Endometrium (tissue), 2 donors: ENCODE measurements at regions not wholly inside any gene's neighbourhood (a gene's known extent, or its start where the extent isn't known, plus 50 kb on each side); places are given as distances from the start of the nearest gene placed in this dataset.

ENCODE experiments used
- FAIRE-seq: peaks from 2 replicates; lab custom pipeline; 2012; peaks lifted over from hg19 to GRCh38; lab: Jason Lieb, UNC
- donor health status: control.
- donor health status: control.

DNA sequence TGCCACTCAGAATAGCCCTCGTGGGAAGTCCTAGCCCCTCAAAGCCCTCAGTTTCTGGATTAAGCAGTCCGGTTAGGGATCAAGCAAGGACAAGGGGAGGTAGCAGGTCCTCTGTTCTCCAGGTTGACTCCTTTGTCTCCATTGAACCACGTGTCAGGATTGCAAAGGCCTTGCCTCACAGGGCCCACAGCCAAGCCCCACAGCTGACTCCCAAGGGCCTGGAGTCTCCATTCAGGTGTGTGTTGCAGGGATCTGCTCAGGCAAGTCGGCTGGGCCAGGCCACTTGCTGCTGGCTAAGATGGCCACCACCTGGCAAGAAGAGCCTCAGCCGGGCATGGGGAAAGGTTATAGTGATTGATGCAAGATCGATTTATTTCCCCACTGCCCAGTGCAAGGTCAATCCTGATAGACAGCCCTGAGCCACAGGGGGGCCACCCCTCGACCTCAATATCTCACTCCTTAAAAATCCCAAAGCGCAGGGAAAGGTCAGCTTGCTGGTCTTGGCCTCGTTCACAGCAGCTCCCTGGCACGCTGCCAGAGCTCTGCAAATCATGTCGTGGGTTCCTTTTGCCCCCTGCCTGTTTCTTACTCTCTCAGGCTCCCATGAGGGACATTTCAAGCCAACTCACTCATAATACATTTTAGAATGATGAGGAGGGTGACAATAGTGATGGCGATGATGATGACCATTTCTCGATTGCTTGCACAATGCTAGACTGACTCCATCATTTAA lies 75.9 kb downstream of the EDN3 start:
- no peak for FAIRE-seq

DNA sequence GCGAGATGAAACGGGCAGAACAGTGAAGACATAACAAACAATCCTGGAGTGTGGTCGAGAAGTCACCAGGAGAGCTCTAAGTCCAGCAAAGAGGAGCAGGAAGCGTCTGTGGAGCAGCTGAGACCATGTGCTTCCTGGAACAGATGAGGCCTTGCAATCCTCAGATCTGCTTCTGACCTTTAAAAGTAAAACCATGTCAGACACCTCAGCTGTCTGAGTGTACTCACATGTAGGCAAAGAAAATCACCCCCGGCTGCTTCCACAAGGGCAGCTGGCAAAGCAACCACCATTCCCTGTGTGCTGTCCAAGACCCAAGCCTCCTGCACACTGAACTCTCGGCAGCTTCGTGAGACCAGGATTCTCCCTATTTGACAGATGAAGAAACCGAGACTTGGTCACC lies 76.6 kb downstream of the EDN3 start:
- no peak for FAIRE-seq

DNA sequence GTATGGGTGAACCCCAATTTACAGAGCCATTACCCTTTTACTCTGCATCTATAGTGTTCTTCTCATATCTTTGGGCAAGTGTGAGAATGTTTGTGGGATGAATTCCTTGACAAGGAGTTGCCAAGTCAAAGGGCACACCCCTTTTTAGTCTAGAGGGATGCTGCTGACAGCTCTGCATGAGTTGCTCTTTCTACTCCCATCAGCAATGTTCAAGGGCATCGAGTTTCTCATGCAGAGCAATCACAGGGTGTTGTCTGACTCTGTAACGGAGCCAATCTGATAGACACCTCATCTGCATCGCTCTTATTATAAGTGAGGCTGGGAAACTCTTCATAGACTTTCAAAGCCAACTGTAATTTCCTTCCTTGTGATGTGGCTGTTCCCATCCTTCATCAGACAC lies 77.4 kb downstream of the EDN3 start:
- no peak for FAIRE-seq

GRCh38 chr20:59378396-59378795 lies 78.0 kb downstream of the EDN3 start:
- no peak for FAIRE-seq

DNA sequence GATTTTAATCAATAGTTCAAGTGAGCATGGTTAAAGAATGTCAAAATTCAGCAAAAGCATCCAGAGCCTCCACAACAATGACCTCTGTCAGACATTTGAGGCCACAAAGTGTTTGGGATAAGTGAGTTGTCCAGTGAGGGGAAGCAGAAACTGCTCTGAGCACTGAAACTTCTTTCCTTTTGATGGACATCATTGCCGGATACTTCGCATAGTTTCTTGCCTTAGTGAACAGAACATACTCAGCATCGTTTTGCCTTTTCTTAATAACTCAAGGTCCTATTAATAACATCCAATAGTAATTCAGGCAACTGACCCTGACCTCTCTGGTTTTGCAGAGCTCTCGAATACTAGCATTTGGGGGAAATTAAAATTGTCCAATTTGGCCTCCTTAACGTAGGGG lies 78.6 kb downstream of the EDN3 start:
- FAIRE-seq: no peak

GRCh38 chr20:59381689-59382088 lies 81.3 kb downstream of the EDN3 start:
- FAIRE-seq: no peak

- FAIRE-seq: no peak
Observed at GRCh38 chr20:59382157-59382725, 81.8 kb downstream of the EDN3 start.

- no peak for FAIRE-seq
Observed at GRCh38 chr20:59382907-59383306, 82.5 kb downstream of the EDN3 start.

- FAIRE-seq: no peak
Observed at GRCh38 chr20:59385038-59385437, 84.6 kb downstream of the EDN3 start.

GRCh38 chr20:59385480-59385879 lies 85.1 kb downstream of the EDN3 start:
- FAIRE-seq: no peak

DNA sequence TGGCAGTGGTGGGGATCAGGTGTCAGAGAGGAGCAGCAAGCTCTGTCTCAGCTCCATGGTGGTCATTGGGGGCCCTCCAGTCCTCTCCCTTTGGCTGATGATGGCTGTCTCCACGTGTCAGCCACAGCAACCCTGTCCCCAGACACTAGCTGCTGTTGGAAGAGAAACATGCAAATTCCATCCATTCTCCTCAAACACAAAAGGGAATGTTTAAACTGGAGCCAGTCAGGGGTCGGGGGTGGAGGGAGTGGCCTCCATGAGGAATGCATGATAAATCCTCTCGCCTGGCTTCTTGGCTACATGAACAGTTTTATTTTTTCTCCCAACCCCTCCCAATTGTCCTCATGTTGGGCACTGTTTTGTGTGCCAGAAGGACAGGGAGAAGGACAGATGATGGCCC lies 86.4 kb downstream of the EDN3 start:
- no peak for FAIRE-seq

GRCh38 chr20:59387891-59388290 lies 87.5 kb downstream of the EDN3 start:
- FAIRE-seq: no peak

DNA sequence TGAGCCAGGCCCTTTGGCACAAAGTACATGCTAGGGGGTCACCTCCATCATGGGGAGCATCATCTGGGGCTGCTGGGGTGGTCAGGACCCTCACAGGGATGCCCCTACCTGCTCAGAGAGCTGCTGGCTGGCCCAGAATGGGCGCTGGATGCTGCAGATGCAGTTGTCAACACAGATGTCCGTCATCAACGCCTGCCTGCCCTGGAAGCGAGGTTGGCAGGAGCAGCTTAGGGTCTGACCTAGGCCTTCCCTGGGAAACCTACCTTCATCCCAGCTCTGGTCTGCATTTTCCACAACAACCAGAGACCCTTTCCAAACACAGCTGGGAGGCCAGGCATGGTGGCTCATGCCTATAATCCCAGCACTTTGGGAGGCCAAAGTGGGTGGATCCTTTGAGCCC lies 88.0 kb downstream of the EDN3 start:
- FAIRE-seq: no peak

- FAIRE-seq: no peak
Observed at GRCh38 chr20:59390437-59390836, 90.0 kb downstream of the EDN3 start.

GRCh38 chr20:59391975-59392374 lies 91.6 kb downstream of the EDN3 start:
- FAIRE-seq: no peak

DNA sequence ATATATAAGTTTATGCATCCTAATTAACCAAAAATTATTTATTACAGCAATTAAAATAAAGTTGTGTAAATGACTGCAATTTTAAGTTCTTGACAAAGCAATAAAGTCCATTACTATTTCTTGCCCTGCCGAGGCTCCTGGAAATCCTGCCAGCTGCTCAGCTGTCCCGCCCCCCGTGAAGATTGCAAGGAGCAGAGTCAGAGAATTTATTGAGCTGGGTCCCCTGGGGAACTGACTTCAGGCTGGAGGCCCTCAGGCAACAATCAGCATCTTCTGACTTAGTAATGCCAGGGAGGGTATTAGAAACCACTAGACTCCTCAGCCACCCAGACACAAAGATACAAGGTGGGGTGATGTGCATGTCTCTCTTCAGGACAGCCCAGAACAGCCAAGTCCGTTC lies 92.3 kb downstream of the EDN3 start:
- no peak for FAIRE-seq

DNA sequence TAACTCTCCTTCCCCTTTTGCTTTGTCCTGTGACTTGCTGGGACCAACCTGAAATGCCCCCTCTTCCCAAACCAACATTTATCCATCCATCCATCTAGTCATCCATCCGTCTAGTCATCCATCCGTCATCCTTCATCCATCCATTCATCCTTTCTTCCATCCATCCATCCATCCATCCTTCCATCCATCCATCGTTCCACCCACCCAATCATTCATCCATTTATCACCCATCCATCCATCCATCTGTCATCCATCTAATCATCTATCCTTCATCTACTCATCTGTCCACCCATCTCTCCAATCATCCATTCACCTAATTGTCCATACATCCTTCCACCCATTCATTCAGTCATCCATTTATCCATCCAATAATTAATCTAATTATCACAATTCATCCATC lies 92.7 kb downstream of the EDN3 start:
- FAIRE-seq: no peak

DNA sequence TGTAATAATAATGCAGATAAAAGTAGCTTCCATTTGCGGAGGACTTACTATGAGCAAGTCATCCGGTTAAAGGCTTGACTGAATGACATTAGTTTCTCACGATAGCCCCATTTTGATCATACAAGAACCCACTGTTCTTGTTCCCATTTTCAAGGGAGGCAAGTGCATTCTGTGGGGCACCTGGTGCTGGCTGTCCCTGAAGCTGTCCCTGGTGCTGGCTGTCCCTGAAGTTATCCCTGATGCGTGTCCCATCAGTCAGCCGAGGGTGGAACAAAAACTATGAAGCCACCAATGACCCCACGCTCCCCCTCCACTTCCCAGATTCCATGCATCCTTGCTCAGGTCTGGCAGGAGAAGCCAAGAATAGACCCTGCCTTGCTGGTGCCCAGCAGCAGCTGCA lies 95.3 kb downstream of the EDN3 start:
- no peak for FAIRE-seq

GRCh38 chr20:59398537-59399205 lies 98.3 kb downstream of the EDN3 start:
- no peak for FAIRE-seq

GRCh38 chr20:59399426-59400099 lies 99.2 kb downstream of the EDN3 start:
- no peak for FAIRE-seq

DNA sequence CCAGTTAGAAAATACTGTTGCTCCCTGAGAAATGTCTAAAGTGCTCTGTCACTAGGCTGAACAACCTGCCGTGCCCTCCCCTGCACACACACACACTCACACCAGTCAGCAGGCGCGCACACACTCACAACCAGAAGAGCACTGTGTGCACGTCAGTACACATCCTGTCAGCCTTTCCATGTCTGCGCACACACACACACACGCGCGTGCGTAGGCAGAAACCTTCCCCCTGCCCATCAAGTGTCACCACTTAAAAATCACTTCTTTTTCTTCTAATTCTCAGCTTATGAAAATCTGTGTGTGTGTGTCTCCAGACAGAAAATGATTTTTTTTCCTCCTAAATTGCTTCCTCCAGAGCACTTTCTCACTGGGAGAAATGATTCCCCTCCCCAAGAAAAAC lies 100.3 kb downstream of the EDN3 start:
- no peak for FAIRE-seq

DNA sequence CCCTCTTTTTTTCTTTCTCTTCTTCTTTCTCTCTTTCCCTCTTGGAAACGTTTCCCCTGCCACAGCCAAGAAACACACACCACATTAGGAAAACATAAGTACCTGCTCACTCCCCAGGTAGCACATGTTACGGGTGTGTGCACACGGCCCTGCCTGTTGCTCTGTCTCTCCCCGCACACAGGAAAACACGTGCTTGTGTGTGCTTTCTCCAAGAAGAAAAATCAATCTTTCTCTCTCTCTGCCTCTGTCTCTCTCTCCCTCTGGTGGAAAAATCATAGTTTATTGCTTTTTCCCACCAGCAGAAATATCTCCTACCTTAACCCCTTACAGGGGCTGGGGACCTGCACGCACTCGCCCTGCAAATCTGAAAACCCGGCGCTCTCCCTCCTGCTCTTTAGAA lies 102.3 kb downstream of the EDN3 start:
- FAIRE-seq: no peak

DNA sequence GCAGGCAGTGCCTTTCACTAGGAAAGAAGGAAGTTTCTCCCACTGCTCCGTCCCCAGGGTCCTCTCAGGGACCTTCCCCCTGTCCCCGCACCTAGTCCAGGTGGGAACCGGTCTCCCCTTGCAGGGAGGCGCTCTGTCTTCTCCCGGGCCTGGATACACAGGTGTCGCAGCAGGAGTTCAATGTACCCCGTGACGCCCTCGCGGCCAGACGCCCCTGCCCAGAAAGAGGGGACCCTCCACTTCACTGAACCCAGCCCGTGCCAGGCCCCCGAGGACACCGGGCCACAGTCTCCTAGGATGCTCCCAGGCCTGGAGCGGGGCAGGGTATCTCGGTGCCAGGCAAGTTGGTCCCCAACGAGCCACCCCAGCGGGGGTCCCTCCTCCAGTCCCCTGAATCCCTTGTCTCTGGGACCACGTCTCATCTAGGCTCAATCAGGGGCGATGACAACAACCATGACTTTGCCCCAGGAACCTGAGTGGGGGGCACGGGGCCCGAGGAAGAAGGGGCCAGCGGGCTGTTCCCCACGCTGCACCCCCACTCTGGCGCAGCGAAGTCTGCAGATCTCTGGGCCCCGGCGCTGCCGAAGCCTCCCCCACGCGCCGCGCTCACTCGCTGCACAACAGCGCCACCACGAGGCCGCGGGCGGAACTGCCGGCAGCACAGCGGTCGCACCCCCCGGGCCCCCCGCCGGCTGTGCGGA lies 103.0 kb downstream of the EDN3 start:
- FAIRE-seq: no peak
